Stimulated activated CD4-positive, alpha-beta T cell treated with anti-CD3 and anti-CD28 coated beads, TNF-alpha, amount 100 ng/mL, for 4 hours (primary cell): ENCODE measurements at regions not wholly inside any gene's neighbourhood (a gene's known extent, or its start where the extent isn't known, plus 50 kb on each side); places are given as distances from the start of the nearest gene placed in this dataset.

Experiments
- DNase-seq, 3 experiments: peaks; one replicate each; pipeline ENCODE4 v3.0.0-alpha.2; 2020; ENCODE audit warnings: low read depth in 3 of 3

- no peak for DNase-seq
Measured at GRCh38 chr21:43348170-43348766, 78.7 kb downstream of the SIK1 start.

GRCh38 chr21:43347461-43348169, 79.3 kb downstream of the SIK1 start:
- no peak for DNase-seq

DNA sequence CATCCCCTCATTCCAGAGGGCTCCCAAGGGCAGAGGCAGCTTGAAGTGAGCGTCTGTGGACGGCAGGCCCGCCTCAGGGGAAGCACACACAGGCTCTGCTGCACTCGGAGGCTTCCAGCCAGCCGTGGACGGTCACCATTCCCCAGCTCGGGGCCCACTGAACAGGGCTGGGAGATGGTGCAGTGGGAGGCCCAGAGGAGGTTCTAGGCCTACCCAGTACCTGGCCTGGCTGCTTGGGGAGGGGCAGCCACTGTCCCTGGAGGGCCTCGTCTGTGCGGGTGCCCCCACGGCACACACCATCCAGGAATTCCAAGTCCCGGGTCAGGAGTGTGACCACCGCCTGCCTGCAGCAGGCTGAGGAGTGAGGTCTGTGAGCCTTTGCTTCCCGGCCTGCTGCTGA, 80.4 kb downstream of the SIK1 start:
- DNase-seq = no peak

GRCh38 chr21:43345746-43346409, 81.1 kb downstream of the SIK1 start:
- no peak for DNase-seq

DNA sequence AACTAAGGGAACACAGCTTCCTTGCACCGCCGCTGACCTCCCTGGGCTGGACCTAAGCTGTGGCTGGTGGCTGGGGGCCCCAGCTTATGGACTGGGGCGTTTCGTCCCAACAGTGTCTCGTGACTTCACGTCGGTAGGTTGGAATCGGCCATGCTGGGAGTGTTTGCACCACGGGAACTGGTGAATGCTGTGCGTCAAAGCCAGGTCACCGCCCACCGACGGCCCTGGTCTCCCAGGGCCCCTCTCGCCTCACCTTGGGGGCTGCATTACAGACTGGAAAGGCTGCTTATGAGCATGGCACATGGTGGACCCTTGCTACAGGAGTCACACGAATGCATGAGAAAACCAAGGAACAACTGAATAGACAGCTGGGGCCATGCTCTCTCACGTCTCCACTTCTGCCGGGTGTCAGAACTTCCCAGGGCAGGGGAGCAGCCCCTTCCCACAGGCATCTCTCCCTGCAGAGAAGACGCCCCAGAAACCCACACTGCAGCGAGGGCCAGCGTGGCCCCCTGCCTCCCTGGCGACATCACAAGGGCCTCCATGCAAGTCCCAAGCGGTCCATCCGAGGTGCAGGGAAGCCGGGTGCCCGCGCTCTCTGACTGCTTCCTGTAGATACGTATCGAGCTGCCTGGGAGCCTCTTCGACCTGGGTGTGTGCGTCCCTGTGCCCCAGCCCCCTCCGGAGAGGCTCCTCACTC, 81.7 kb downstream of the SIK1 start:
- DNase-seq = no peak

GRCh38 chr21:43343992-43344886, 82.7 kb downstream of the SIK1 start:
- no peak for DNase-seq

- no peak for DNase-seq
Measured at GRCh38 chr21:43343095-43343991, 83.6 kb downstream of the SIK1 start.

- no peak for DNase-seq
Measured at GRCh38 chr21:43342301-43342881, 84.5 kb downstream of the SIK1 start.

GRCh38 chr21:43341378-43342161, 85.4 kb downstream of the SIK1 start:
- no peak for DNase-seq

GRCh38 chr21:43340491-43341377, 86.2 kb downstream of the SIK1 start:
- DNase-seq = no peak

GRCh38 chr21:43339668-43340067, 87.3 kb downstream of the SIK1 start:
- no peak for DNase-seq

DNA sequence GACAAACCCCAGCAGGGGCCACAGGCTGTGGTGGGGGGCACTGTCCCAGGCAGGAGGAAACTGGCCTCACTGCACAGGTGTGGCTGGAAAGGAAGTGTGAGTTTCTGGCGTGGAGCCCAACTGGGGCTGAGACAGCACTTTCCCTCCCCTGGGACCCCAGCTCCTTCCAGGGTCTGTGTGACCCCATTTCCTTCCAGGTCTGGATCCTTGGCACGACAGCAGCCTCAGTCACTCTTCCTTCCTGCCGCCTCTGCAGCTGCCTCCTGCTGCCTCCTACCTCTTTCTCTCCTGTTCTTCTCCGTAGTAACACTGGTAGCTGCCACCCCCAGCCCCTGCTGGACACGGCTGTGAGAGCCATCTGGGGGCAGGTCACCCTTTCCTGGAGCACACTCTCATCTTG, 88.0 kb downstream of the SIK1 start:
- DNase-seq = no peak

GRCh38 chr21:43337901-43338655, 88.9 kb downstream of the SIK1 start:
- DNase-seq = no peak

DNA sequence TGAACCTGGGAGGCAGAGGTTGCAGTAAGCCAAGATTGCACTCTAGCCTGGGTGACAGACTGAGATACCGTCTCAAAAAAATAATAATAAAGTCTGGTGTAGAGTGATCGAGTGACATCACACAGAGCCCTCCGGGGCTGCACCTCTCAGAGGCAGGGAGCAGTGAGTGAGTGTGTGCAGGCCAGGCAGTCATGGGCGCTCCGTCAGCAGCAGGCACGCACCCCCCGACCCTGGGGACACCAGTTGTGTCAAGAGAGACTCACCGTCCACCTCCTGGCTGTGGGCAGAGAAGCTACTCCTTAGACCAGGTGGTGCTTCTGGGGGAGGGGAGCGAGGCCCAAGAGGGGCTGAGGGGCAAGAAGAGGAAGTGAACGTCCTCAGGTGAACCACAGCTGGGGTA, 91.8 kb downstream of the SIK1 start:
- no peak for DNase-seq

DNA sequence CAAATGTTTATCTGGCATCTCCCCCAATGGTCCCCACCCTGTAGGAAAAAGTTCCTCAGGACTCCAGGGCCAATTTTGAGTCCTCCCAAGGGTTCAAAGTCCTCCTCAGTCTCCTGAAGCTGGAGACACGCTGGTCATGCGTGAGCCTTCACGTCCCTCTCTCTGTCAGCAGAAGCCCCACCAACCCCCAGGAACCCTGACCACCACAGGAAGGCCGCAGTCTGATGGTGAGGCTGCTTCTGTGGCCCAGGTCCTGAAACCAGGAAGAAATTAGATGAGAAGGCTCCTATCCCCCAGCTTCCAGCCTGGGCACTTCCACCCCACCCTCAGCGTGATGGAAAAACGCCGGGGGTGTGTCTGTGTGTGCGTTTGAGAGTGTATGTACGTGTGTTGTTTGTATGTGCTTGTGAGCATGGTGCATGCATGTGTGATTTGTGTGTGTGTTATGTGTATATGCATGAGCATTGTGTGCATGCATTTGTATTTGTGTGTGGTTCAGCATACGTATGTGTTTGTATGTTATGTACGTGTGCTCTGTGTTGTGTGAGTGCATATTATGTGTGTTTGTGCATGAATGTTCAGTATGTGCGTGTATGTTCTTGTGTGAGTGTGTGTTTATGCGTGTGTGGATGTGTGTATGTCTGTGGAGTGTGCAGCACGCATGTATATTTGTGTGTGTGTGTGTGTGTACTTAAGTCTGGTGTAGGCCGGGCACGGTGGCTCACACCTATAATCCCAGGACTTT, 92.5 kb downstream of the SIK1 start:
- DNase-seq = no peak

DNA sequence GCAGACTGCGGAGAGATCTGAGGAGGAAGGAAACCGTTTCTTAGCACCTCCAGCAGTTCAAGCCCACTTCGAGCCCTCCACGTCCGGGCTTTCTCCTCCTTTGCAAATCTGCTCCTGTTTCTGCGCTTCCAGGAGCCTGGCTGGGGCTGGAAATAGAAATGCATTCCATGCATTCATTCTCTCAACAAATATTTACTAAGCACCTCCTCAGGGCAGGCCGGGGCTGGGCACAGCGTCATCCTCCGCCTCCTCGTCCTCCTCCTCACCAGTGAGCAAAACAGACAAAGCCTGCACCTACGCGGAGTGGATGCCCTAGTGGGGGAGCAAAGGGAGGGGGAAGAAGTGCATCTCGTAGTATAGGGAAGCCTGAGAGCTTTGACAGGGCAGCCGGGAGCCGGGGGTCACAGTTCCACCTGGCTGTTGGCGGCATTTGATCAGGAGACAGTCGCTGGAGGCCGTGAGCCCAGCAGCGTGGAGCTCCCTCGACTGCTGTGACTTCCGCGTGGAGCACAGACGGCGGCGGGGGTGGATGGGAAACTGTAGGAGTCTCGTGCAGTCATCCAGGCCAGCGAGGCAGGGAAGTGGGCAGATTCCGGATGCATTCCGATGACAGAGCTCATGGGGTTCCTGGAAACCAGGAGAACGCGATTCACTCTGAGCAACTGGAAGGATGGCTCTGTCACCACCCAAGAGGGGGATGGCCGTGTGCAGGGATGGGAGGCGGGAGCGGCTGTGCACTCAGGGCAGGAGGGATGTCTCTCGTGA, 93.5 kb downstream of the SIK1 start:
- DNase-seq = no peak
